ENCODE measurements at regions not wholly inside any gene's neighbourhood (a gene's known extent, or its start where the extent isn't known, plus 50 kb on each side); places are given as distances from the start of the nearest gene placed in this dataset.
"Not testable (repeated sequence)": the region's sequence is repeated elsewhere in the genome, so short reads cannot be mapped to it uniquely, and the experiment has no call there.

DNA sequence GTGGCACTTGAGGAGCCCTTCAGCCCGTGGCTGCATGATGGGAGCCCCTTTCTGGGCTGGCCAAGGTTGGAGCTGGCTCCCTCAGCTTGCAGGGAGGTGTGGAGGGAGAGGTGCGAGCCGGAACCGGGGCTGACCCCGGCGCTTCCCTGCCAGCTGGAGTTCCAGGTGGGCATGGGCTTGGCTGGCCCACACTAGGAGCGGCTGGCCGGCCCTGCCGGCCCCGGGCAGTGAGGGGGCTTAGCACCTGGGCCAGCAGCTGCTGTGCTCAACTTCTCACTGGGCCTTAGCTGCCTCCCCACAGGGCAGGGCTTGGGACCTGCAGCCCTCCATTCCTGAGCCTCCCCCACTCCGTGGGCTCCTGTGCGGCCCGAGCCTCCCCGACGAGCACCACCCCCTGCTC lies 76.4 kb upstream of the FRG2C start:
- TF ChIP-seq, protein P1, sequence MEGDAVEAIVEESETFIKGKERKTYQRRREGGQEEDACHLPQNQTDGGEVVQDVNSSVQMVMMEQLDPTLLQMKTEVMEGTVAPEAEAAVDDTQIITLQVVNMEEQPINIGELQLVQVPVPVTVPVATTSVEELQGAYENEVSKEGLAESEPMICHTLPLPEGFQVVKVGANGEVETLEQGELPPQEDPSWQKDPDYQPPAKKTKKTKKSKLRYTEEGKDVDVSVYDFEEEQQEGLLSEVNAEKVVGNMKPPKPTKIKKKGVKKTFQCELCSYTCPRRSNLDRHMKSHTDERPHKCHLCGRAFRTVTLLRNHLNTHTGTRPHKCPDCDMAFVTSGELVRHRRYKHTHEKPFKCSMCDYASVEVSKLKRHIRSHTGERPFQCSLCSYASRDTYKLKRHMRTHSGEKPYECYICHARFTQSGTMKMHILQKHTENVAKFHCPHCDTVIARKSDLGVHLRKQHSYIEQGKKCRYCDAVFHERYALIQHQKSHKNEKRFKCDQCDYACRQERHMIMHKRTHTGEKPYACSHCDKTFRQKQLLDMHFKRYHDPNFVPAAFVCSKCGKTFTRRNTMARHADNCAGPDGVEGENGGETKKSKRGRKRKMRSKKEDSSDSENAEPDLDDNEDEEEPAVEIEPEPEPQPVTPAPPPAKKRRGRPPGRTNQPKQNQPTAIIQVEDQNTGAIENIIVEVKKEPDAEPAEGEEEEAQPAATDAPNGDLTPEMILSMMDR (IDR thresholded peaks at IDR 0.05) = not testable (repeated sequence)
- TF ChIP-seq POLR2A (IDR thresholded peaks at IDR 0.05) = not testable (repeated sequence)

All from esophagus squamous epithelium (tissue), 4 donors.